ENCODE measurements at regions not wholly inside any gene's neighbourhood (a gene's known extent, or its start where the extent isn't known, plus 50 kb on each side); places are given as distances from the start of the nearest gene placed in this dataset.

GRCh38 chr7:96638669-96639068 is 71.0 kb downstream of the SEM1 start:
- no peaks in the 10 kb centered on the region for H3K36me3 ChIP-seq (ENCODE audit: control insufficient read depth, insufficient read depth, low read length)
- no peaks in the 10 kb centered on the region for H3K27me3 ChIP-seq (replicated peaks; ENCODE audit: control insufficient read depth, insufficient read depth, low read length)
- no peak for DNase-seq (ENCODE audit: extremely low read depth, insufficient read length)
- no peak overlapping the region for H3K4me3 ChIP-seq (replicated peaks; ENCODE audit: low read depth, low read length)
- TF ChIP-seq CTCF (IDR thresholded peaks at IDR 0.05; ENCODE audit: insufficient read depth, low read length, poor library complexity, severe bottlenecking), result no peak

- H3K4me3 ChIP-seq (replicated peaks; ENCODE audit: low read depth, low read length), result no peak overlapping the region
Measured at GRCh38 chr7:96637522-96637921, 72.1 kb downstream of the SEM1 start.

GRCh38 chr7:96636979-96637378 is 72.7 kb downstream of the SEM1 start:
- no peak for DNase-seq (ENCODE audit: extremely low read depth, insufficient read length)
- Histone ChIP-seq H3K36me3 (ENCODE audit: control insufficient read depth, insufficient read depth, low read length) (no peaks in the 10 kb centered on the region), H3K4me3 (replicated peaks; ENCODE audit: low read depth, low read length) (no peak overlapping the region), H3K27me3 (replicated peaks; ENCODE audit: control insufficient read depth, insufficient read depth, low read length) (no peaks in the 10 kb centered on the region)
- no peak for TF ChIP-seq CTCF (IDR thresholded peaks at IDR 0.05; ENCODE audit: insufficient read depth, low read length, poor library complexity, severe bottlenecking)

More at GRCh38 chr7:96637522-96637921, 72.1 kb downstream of the SEM1 start:
- Histone ChIP-seq H3K27me3 (replicated peaks; ENCODE audit: control insufficient read depth, insufficient read depth, low read length) (no peaks in the 10 kb centered on the region), H3K36me3 (ENCODE audit: control insufficient read depth, insufficient read depth, low read length) (no peaks in the 10 kb centered on the region)
- DNase-seq (ENCODE audit: extremely low read depth, insufficient read length), result no peak
- TF ChIP-seq CTCF (IDR thresholded peaks at IDR 0.05; ENCODE audit: insufficient read depth, low read length, poor library complexity, severe bottlenecking), result no peak

- Histone ChIP-seq H3K36me3 (ENCODE audit: control insufficient read depth, insufficient read depth, low read length) (no peaks in the 10 kb centered on the region), H3K4me3 (replicated peaks; ENCODE audit: low read depth, low read length) (no peak overlapping the region), H3K27me3 (replicated peaks; ENCODE audit: control insufficient read depth, insufficient read depth, low read length) (no peaks in the 10 kb centered on the region)
- no peak for TF ChIP-seq CTCF (IDR thresholded peaks at IDR 0.05; ENCODE audit: insufficient read depth, low read length, poor library complexity, severe bottlenecking)
- no peak for DNase-seq (ENCODE audit: extremely low read depth, insufficient read length)
Measured at GRCh38 chr7:96636342-96636860, 73.2 kb downstream of the SEM1 start.

GRCh38 chr7:96629884-96630283 is 79.8 kb downstream of the SEM1 start:
- TF ChIP-seq CTCF (IDR thresholded peaks at IDR 0.05; ENCODE audit: insufficient read depth, low read length, poor library complexity, severe bottlenecking), result no peak
- Histone ChIP-seq H3K4me3 (replicated peaks; ENCODE audit: low read depth, low read length) (no peak overlapping the region), H3K36me3 (ENCODE audit: control insufficient read depth, insufficient read depth, low read length) (no peaks in the 10 kb centered on the region), H3K27me3 (replicated peaks; ENCODE audit: control insufficient read depth, insufficient read depth, low read length) (no peaks in the 10 kb centered on the region)
- no peak for DNase-seq (ENCODE audit: extremely low read depth, insufficient read length)

GRCh38 chr7:96624954-96625353 is 84.7 kb downstream of the SEM1 start:
- no peak for DNase-seq (ENCODE audit: extremely low read depth, insufficient read length)
- no peak for TF ChIP-seq CTCF (IDR thresholded peaks at IDR 0.05; ENCODE audit: insufficient read depth, low read length, poor library complexity, severe bottlenecking)
- Histone ChIP-seq H3K36me3 (ENCODE audit: control insufficient read depth, insufficient read depth, low read length) (no peaks in the 10 kb centered on the region), H3K4me3 (replicated peaks; ENCODE audit: low read depth, low read length) (no peak overlapping the region), H3K27me3 (replicated peaks; ENCODE audit: control insufficient read depth, insufficient read depth, low read length) (no peaks in the 10 kb centered on the region)

Data from GM06990 (cell line).